Mucosa of stomach (tissue), 1 donor: ENCODE measurements at regions not wholly inside any gene's neighbourhood (a gene's known extent, or its start where the extent isn't known, plus 50 kb on each side); places are given as distances from the start of the nearest gene placed in this dataset.
"Not testable (repeated sequence)": the region's sequence is repeated elsewhere in the genome, so short reads cannot be mapped to it uniquely, and the experiment has no call there.

Experiments used
- H3K27me3 ChIP-seq: one replicate; pipeline ENCODE4 v1.7.0; 2013; ENCODE audit warnings: mild to moderate bottlenecking, low read length; ENCODE audit not compliant: control insufficient read depth, insufficient read depth
- H3K36me3 ChIP-seq: one replicate; pipeline ENCODE4 v1.7.0; 2013; ENCODE audit warnings: low read length; ENCODE audit not compliant: control insufficient read depth, insufficient read depth
- H3K4me1 ChIP-seq: one replicate; pipeline ENCODE4 v1.7.0; 2013; ENCODE audit warnings: mild to moderate bottlenecking, low read length; ENCODE audit not compliant: control insufficient read depth, insufficient read depth
- H3K4me3 ChIP-seq: one replicate; pipeline ENCODE4 v1.7.0; 2013; ENCODE audit warnings: low read length
- H3K9ac ChIP-seq: one replicate; pipeline ENCODE4 v1.7.0; 2013; ENCODE audit warnings: mild to moderate bottlenecking, low read length, moderate library complexity
- H3K9me3 ChIP-seq: one replicate; pipeline ENCODE4 v1.7.0; 2013; ENCODE audit warnings: mild to moderate bottlenecking, low read length, moderate library complexity; ENCODE audit not compliant: control insufficient read depth
- donor health status: Pancreatic carcinoma.

DNA sequence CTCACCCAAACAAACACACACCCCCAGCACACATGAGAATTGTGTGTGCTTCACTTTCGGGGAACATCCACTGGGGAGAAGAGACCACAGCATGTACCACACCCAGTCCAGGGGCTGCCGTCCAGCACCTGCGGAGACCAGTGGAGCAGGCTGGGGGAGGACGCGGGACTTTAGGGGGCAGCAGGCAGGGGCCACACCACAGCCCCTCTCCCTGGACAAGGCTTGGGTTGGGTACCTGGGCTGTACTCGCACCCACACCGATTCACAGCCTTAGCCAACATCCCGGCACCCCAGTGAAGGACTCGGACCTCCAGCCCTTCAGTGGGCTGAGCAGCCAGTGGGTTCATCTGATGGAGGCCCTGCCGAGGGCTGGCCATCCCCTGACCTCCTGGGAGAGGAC is 63.3 kb downstream of the RBFOX3 start:
- no peaks in the 10 kb centered on the region for H3K27me3 ChIP-seq
- no peaks in the 10 kb centered on the region for H3K9me3 ChIP-seq
- no peak overlapping the region for H3K4me3 ChIP-seq
- H3K36me3 ChIP-seq: no peaks in the 10 kb centered on the region
- no peaks in the 10 kb centered on the region for H3K4me1 ChIP-seq
- no peak overlapping the region for H3K9ac ChIP-seq

DNA sequence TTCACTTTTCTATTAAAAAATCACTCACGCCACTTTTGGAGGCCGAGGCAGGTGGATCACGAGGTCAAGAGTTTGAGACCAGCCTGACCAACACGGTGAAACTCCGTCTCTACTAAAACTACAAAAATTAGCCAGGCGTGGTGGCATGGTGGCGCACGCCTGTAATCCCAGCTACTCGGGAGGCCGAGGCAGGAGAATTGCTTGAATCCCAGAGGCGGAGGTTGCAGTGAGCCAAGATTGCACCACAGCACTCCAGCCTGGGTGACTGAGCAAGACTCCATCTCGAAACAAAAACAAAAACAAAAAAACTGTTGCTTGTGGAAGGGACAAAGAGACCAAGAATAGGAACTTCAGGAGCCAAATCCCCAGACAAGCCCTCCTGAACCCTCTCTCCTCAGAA is 63.7 kb downstream of the RBFOX3 start:
- not testable (repeated sequence) for H3K27me3 ChIP-seq, H3K4me3 ChIP-seq, H3K9me3 ChIP-seq, H3K4me1 ChIP-seq, H3K9ac ChIP-seq, H3K36me3 ChIP-seq

GRCh38 chr17:79546386-79546785 is 64.5 kb downstream of the RBFOX3 start:
- no peak overlapping the region for H3K9ac ChIP-seq
- no peaks in the 10 kb centered on the region for H3K4me1 ChIP-seq

DNA sequence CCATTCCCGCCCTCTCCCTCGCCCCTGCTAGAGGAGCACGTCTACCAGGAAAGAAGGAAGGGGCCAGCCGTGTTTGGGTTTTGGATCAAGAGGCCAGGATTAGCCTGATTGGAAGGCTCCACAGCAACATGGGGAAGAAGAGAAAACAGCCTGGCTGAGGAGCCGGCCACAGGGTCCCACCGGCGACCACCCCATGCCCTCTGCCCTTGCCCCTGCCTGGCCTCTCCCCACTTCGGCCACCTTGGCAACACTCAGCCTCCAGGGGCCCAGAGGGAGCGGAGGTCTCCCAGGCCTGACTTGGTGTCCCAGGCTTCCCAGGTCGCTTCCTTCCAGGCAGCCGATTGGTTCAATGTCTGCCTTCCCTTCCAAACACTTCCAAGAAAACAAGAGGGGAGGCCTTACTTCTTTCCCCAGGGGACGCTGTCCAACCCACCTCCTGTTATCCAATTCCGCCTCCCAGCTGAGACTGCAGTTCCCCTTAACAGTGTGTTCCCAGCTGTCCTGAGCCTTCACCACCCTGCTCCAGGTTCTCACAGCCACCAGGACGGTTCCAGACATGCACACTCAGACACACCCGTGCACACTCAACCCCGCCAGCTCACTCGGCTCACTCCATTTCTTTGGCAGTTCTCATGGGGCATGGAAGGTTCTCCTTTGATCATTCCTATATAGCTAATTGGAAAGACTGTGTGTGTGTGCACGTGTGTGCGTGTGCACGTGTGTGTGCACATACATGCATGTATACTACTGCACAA is 65.4 kb downstream of the RBFOX3 start:
- Histone ChIP-seq H3K27me3 (no peaks in the 10 kb centered on the region), H3K9ac (no peak overlapping the region), H3K36me3 (no peaks in the 10 kb centered on the region), H3K9me3 (no peaks in the 10 kb centered on the region), H3K4me3 (no peak overlapping the region), H3K4me1 (no peaks in the 10 kb centered on the region)

More at GRCh38 chr17:79546386-79546785, 64.5 kb downstream of the RBFOX3 start:
- Histone ChIP-seq H3K36me3 (no peaks in the 10 kb centered on the region), H3K4me3 (no peak overlapping the region), H3K9me3 (no peaks in the 10 kb centered on the region), H3K27me3 (no peaks in the 10 kb centered on the region)

GRCh38 chr17:79544142-79544914 is 66.5 kb downstream of the RBFOX3 start:
- no peaks in the 10 kb centered on the region for H3K27me3 ChIP-seq

GRCh38 chr17:79543531-79543930 is 67.3 kb downstream of the RBFOX3 start:
- Histone ChIP-seq H3K27me3 (no peaks in the 10 kb centered on the region), H3K36me3 (no peaks in the 10 kb centered on the region), H3K4me3 (no peak overlapping the region), H3K9ac (no peak overlapping the region), H3K4me1 (no peaks in the 10 kb centered on the region), H3K9me3 (no peaks in the 10 kb centered on the region)

More at GRCh38 chr17:79544142-79544914, 66.5 kb downstream of the RBFOX3 start:
- Histone ChIP-seq H3K4me3 (no peak overlapping the region), H3K4me1 (no peaks in the 10 kb centered on the region), H3K36me3 (no peaks in the 10 kb centered on the region), H3K9ac (no peak overlapping the region), H3K9me3 (no peaks in the 10 kb centered on the region)

DNA sequence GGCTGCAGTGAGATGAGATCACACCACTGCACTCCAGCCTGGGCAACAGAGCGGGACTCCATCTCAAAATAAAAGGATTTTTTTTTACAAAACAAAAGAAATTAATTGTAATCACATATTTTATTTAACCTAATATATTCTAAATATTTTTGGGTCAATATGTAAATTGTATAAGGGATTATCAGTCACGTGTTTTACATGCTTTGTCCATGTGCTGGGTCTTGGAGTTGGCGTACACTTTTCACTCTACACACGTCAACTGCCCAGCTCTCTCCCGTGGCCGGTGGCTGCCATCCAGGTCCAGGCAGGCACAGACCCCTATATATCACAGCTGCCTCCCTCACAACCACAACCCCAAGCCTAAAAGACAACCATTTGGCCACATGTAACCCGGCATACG is 68.1 kb downstream of the RBFOX3 start:
- Histone ChIP-seq H3K9ac (no peak overlapping the region), H3K36me3 (no peaks in the 10 kb centered on the region), H3K4me3 (no peak overlapping the region), H3K4me1 (no peaks in the 10 kb centered on the region), H3K27me3 (no peaks in the 10 kb centered on the region), H3K9me3 (no peaks in the 10 kb centered on the region)

DNA sequence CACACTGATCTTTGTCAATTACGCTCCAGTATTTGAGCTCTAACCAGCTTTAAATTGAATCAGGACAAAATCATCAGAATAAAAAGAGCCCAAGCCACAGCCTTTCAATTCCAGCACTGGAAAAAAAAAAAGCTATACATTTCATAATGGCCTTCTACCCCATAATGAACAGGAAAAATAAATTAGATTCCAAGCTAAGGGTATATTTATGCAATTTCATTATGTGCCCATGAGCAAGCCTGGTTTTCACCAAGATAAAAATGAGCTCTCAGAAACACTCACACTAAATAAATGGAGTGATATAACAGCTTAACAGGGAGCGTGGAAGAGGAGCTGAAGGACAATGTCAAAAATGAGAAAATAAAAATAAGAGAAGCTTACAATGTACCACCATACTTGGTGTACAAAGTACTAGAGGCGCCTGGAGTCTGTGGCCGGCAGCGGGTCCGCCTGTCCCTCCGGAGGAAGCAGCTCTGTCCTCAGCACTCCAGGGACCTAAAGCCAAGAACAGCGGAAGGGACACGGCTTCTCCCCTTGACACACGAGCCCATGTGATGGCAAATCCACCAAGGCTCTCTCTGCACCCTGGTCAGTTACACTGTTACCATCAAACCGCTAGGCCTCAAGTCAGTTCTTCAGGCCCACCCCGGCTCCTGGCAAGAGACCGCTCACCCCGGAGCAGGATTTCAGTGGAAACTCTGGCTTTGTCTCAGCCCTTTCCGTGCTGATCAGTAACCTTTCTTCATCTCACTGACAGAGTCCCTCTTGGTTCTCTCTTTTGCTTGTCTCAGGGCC is 69.6 kb downstream of the RBFOX3 start:
- no peak overlapping the region for H3K4me3 ChIP-seq
- H3K36me3 ChIP-seq: no peaks in the 10 kb centered on the region
- H3K9me3 ChIP-seq: no peaks in the 10 kb centered on the region
- H3K27me3 ChIP-seq: no peaks in the 10 kb centered on the region
- H3K9ac ChIP-seq: no peak overlapping the region
- no peaks in the 10 kb centered on the region for H3K4me1 ChIP-seq

DNA sequence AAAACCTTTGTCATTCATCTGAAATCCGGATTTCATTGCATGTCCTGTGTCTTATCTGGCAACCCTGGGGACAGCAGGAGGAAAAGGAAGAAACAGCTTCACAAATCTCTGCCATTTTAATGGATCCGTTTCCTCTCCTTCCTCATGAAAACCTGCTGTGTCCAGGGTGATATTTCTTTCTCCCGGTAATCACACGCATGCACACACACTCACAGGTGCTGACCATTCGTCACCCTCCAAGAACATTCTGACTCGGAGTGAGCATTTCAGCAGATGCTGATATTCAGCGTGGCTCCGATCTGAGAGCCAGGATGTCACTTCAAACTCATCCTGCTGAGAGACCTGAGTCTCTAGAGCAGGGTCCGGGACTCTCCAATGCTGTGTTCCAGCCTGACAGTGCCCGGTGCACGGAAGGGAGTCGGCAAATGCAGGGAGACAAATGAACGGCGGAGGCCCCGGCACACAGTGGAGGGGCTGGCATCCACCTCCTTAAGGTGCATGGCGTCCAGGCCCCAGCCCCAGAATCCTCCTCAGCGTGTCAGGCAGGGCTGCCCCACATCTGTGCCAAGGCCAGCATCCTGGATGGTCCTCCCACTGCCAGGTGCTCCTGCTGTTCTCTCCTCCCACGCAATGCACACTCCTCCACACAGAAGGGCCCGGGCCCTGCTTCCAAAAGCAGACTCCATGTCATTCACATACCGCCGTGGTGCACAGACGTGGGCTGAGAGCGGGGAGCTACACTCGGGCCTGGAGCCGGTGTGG is 70.7 kb downstream of the RBFOX3 start:
- no peaks in the 10 kb centered on the region for H3K4me1 ChIP-seq
- no peak overlapping the region for H3K4me3 ChIP-seq
- no peaks in the 10 kb centered on the region for H3K27me3 ChIP-seq
- no peak overlapping the region for H3K9ac ChIP-seq
- no peaks in the 10 kb centered on the region for H3K36me3 ChIP-seq
- no peaks in the 10 kb centered on the region for H3K9me3 ChIP-seq

- H3K4me1 ChIP-seq: no peaks in the 10 kb centered on the region
- H3K36me3 ChIP-seq: no peaks in the 10 kb centered on the region
- H3K9ac ChIP-seq: no peak overlapping the region
- H3K27me3 ChIP-seq: no peaks in the 10 kb centered on the region
- no peak overlapping the region for H3K4me3 ChIP-seq
- H3K9me3 ChIP-seq: no peaks in the 10 kb centered on the region
Observed at GRCh38 chr17:79538291-79538690, 72.6 kb downstream of the RBFOX3 start.

DNA sequence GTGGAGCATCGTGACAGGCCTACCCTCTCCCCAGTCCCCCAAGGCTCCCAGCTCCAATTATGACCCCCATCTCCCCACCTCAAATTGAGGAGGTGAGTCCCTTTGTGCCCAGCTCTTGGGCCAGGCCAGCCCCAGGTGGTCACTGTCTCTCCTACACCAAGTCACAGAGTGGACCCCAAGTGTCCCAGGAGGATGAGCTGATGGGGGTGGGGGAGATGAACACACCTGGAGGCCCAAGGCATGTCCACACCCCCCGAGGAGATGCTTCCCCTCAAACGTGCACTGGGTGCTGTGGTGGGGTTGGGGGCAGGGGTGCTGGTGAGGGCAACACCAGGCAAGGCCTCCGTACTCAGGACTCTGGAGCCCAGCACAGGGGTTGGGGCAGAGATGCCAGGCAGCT is 73.2 kb downstream of the RBFOX3 start:
- Histone ChIP-seq H3K4me3 (no peak overlapping the region), H3K4me1 (no peaks in the 10 kb centered on the region), H3K9me3 (no peaks in the 10 kb centered on the region), H3K27me3 (no peaks in the 10 kb centered on the region), H3K9ac (no peak overlapping the region), H3K36me3 (no peaks in the 10 kb centered on the region)
